Activated naive CD8-positive, alpha-beta T cell treated with anti-CD3 and anti-CD28 coated beads, Interleukin-2, amount 50 U/mL, for 24 hours (primary cell): ENCODE measurements at regions not wholly inside any gene's neighbourhood (a gene's known extent, or its start where the extent isn't known, plus 50 kb on each side); places are given as distances from the start of the nearest gene placed in this dataset.

Source experiments
- ATAC-seq: fragments of 150-1000 bp; cut with Tn5 transposase; one replicate; pipeline ENCODE4 v1.10.0; 2021
- DNase-seq: peaks from one replicate; pipeline ENCODE4 v3.0.0; 2021
- H3K27ac Mint-ChIP-seq: one replicate; pipeline ENCODE4 v1.8.0; 2021; ENCODE audit warnings: mild to moderate bottlenecking, mixed read lengths
- H3K27me3 Mint-ChIP-seq: one replicate; pipeline ENCODE4 v1.8.0; 2021; ENCODE audit warnings: mixed read lengths
- H3K36me3 Mint-ChIP-seq: one replicate; pipeline ENCODE4 v1.8.0; 2021; ENCODE audit warnings: low read depth, mixed read lengths
- H3K4me1 Mint-ChIP-seq: one replicate; pipeline ENCODE4 v1.8.0; 2021; ENCODE audit warnings: mixed read lengths
- H3K4me3 Mint-ChIP-seq: one replicate; pipeline ENCODE4 v1.8.0; 2021; ENCODE audit warnings: mild to moderate bottlenecking, moderate library complexity, mixed read lengths
- H3K9me3 Mint-ChIP-seq: one replicate; pipeline ENCODE4 v1.8.0; 2021; ENCODE audit warnings: mixed read lengths

GRCh38 chr15:97909291-97909891, 51.1 kb upstream of the ARRDC4 start:
- Mint-ChIP-seq H3K4me3 (no peak overlapping the region), H3K4me1 (no peaks in the 10 kb centered on the region), H3K27ac (no peak overlapping the region), H3K36me3 (no peaks in the 10 kb centered on the region), H3K9me3 (no peaks in the 10 kb centered on the region), H3K27me3 (peaks cover 11% of the 10 kb centered on the region)
- peak; percentile 85 for ATAC-seq
- peak; percentile 61 for DNase-seq
